ENCODE measurements at regions not wholly inside any gene's neighbourhood (a gene's known extent, or its start where the extent isn't known, plus 50 kb on each side); places are given as distances from the start of the nearest gene placed in this dataset.

GRCh38 chr14:21993070-21993469 is 319.5 kb upstream of the OR4E1 start:
- no peaks in the 10 kb centered on the region for H3K27me3 ChIP-seq (ENCODE audit: control insufficient read depth, insufficient read depth, low read length)
- TF ChIP-seq CTCF (IDR thresholded peaks at IDR 0.05; ENCODE audit: insufficient read depth, low read length, severe bottlenecking) = no peak
- FAIRE-seq = no peak
- H3K4me3 ChIP-seq (ENCODE audit: low read depth, low read length) = no peak overlapping the region
- DNase-seq (ENCODE audit: low read depth) = no peak
- H3K36me3 ChIP-seq (ENCODE audit: control insufficient read depth, insufficient read depth, low read length) = no peaks in the 10 kb centered on the region

- Histone ChIP-seq H3K27me3 (ENCODE audit: control insufficient read depth, insufficient read depth, low read length) (no peaks in the 10 kb centered on the region), H3K4me3 (ENCODE audit: low read depth, low read length) (no peak overlapping the region), H3K36me3 (ENCODE audit: control insufficient read depth, insufficient read depth, low read length) (no peaks in the 10 kb centered on the region)
- DNase-seq (ENCODE audit: low read depth) = no peak
- no peak for TF ChIP-seq CTCF (IDR thresholded peaks at IDR 0.05; ENCODE audit: insufficient read depth, low read length, severe bottlenecking)
- no peak for FAIRE-seq
Measured at GRCh38 chr14:21991130-21991529, 317.5 kb upstream of the OR4E1 start.

- no peaks in the 10 kb centered on the region for H3K36me3 ChIP-seq (ENCODE audit: control insufficient read depth, insufficient read depth, low read length)
- H3K27me3 ChIP-seq (ENCODE audit: control insufficient read depth, insufficient read depth, low read length) = no peaks in the 10 kb centered on the region
- peak; percentile 44 for TF ChIP-seq CTCF (IDR thresholded peaks at IDR 0.05; ENCODE audit: insufficient read depth, low read length, severe bottlenecking)
- no peak overlapping the region for H3K4me3 ChIP-seq (ENCODE audit: low read depth, low read length)
- no peak for FAIRE-seq
- DNase-seq (ENCODE audit: low read depth) = peak; percentile 19
Measured at GRCh38 chr14:21990116-21990515, 316.5 kb upstream of the OR4E1 start.

- H3K27me3 ChIP-seq (ENCODE audit: control insufficient read depth, insufficient read depth, low read length) = no peaks in the 10 kb centered on the region
- no peak for TF ChIP-seq CTCF (IDR thresholded peaks at IDR 0.05; ENCODE audit: insufficient read depth, low read length, severe bottlenecking)
- H3K4me3 ChIP-seq (ENCODE audit: low read depth, low read length) = no peak overlapping the region
- FAIRE-seq (no peak), DNase-seq (ENCODE audit: low read depth) (no peak)
- H3K36me3 ChIP-seq (ENCODE audit: control insufficient read depth, insufficient read depth, low read length) = no peaks in the 10 kb centered on the region
Measured at GRCh38 chr14:21989090-21989489, 315.5 kb upstream of the OR4E1 start.

GRCh38 chr14:21988413-21988812 is 314.8 kb upstream of the OR4E1 start:
- no peak for TF ChIP-seq CTCF (IDR thresholded peaks at IDR 0.05; ENCODE audit: insufficient read depth, low read length, severe bottlenecking)
- DNase-seq (ENCODE audit: low read depth) (no peak), FAIRE-seq (no peak)
- Histone ChIP-seq H3K27me3 (ENCODE audit: control insufficient read depth, insufficient read depth, low read length) (no peaks in the 10 kb centered on the region), H3K36me3 (ENCODE audit: control insufficient read depth, insufficient read depth, low read length) (no peaks in the 10 kb centered on the region), H3K4me3 (ENCODE audit: low read depth, low read length) (no peak overlapping the region)

GRCh38 chr14:21987937-21988336 is 314.3 kb upstream of the OR4E1 start:
- peak; percentile 49 for DNase-seq (ENCODE audit: low read depth)
- H3K36me3 ChIP-seq (ENCODE audit: control insufficient read depth, insufficient read depth, low read length) = no peaks in the 10 kb centered on the region
- no peak for FAIRE-seq
- peak; percentile 56 for TF ChIP-seq CTCF (IDR thresholded peaks at IDR 0.05; ENCODE audit: insufficient read depth, low read length, severe bottlenecking)
- H3K4me3 ChIP-seq (ENCODE audit: low read depth, low read length) = no peak overlapping the region
- H3K27me3 ChIP-seq (ENCODE audit: control insufficient read depth, insufficient read depth, low read length) = no peaks in the 10 kb centered on the region
